WERI-Rb-1 (cell line): ENCODE measurements at regions not wholly inside any gene's neighbourhood (a gene's known extent, or its start where the extent isn't known, plus 50 kb on each side); places are given as distances from the start of the nearest gene placed in this dataset.

Experiments
- DNase-seq: peaks from one replicate; pipeline ENCODE4 v3.0.0-alpha.2; 2020
- H3K27ac ChIP-seq: fragments of 250-450 bp; sonication (Bioruptor Pico); 2 replicates; pipeline ENCODE4 v1.5.1; 2020; ENCODE audit warnings: mild to moderate bottlenecking, moderate library complexity
- H3K27me3 ChIP-seq: fragments of 250-450 bp; sonication (Bioruptor Pico); 2 replicates; pipeline ENCODE4 v1.5.1; 2021; ENCODE audit warnings: mild to moderate bottlenecking, low read depth, moderate library complexity; ENCODE audit not compliant: insufficient read depth, severe bottlenecking
- H3K36me3 ChIP-seq: fragments of 250-450 bp; sonication (Bioruptor Pico); 2 replicates; pipeline ENCODE4 v1.5.1; 2020; ENCODE audit warnings: mild to moderate bottlenecking, moderate library complexity
- H3K4me3 ChIP-seq: 2 replicates; pipeline ENCODE4 v1.5.1; 2011; ENCODE audit warnings: low read depth, mild to moderate bottlenecking, control low read depth, low read length
- H3K9me3 ChIP-seq: fragments of 250-450 bp; sonication (Bioruptor Pico); 2 replicates; pipeline ENCODE4 v1.5.1; 2021; ENCODE audit warnings: mild to moderate bottlenecking, moderate library complexity; ENCODE audit not compliant: severe bottlenecking
- CTCF ChIP-seq: IDR thresholded peaks from 2 replicates; pipeline ENCODE4 v1.5.1; 2011; ENCODE audit warnings: low read depth, mild to moderate bottlenecking, control low read depth, inconsistent platforms, low read length

GRCh38 chr7:17185690-17186070 is 112.8 kb upstream of the AHR start:
- no peak for DNase-seq
- no peak overlapping the region for H3K27ac ChIP-seq
- no peaks in the 10 kb centered on the region for H3K27me3 ChIP-seq

GRCh38 chr7:17186745-17187530 is 111.5 kb upstream of the AHR start:
- Histone ChIP-seq H3K4me3 (no peak overlapping the region), H3K27ac (no peak overlapping the region), H3K36me3 (no peaks in the 10 kb centered on the region), H3K9me3 (no peaks in the 10 kb centered on the region), H3K27me3 (no peaks in the 10 kb centered on the region)
- no peak for TF ChIP-seq CTCF
- DNase-seq = no peak

More at GRCh38 chr7:17185690-17186070, 112.8 kb upstream of the AHR start:
- no peaks in the 10 kb centered on the region for H3K36me3 ChIP-seq
- no peak overlapping the region for H3K4me3 ChIP-seq
- TF ChIP-seq CTCF = no peak
- H3K9me3 ChIP-seq = no peaks in the 10 kb centered on the region

- no peak for DNase-seq
- no peaks in the 10 kb centered on the region for H3K9me3 ChIP-seq
- no peaks in the 10 kb centered on the region for H3K36me3 ChIP-seq
- no peaks in the 10 kb centered on the region for H3K27me3 ChIP-seq
- TF ChIP-seq CTCF = no peak
- H3K27ac ChIP-seq = no peak overlapping the region
- no peak overlapping the region for H3K4me3 ChIP-seq
Observed at GRCh38 chr7:17194656-17195055, 103.8 kb upstream of the AHR start.

- Histone ChIP-seq H3K27ac (no peak overlapping the region), H3K9me3 (no peaks in the 10 kb centered on the region), H3K4me3 (no peak overlapping the region), H3K27me3 (no peaks in the 10 kb centered on the region), H3K36me3 (no peaks in the 10 kb centered on the region)
- no peak for TF ChIP-seq CTCF
- no peak for DNase-seq
Observed at GRCh38 chr7:17195576-17195975, 102.9 kb upstream of the AHR start.

GRCh38 chr7:17205910-17206309 is 92.5 kb upstream of the AHR start:
- no peak overlapping the region for H3K27ac ChIP-seq
- no peaks in the 10 kb centered on the region for H3K9me3 ChIP-seq
- no peak for DNase-seq
- H3K36me3 ChIP-seq = no peaks in the 10 kb centered on the region
- no peaks in the 10 kb centered on the region for H3K27me3 ChIP-seq
- TF ChIP-seq CTCF = no peak
- H3K4me3 ChIP-seq = no peak overlapping the region
